H9 (cell line): ENCODE measurements at regions not wholly inside any gene's neighbourhood (a gene's known extent, or its start where the extent isn't known, plus 50 kb on each side); places are given as distances from the start of the nearest gene placed in this dataset.

Experiments used
- DNase-seq: peaks from one replicate; pipeline ENCODE4 v3.0.0-alpha.2; 2017
- H2AFZ ChIP-seq: one replicate; pipeline ENCODE4 v1.6.1; 2013; ENCODE audit warnings: mild to moderate bottlenecking, low read length, control low read depth, moderate library complexity
- H2AK5ac ChIP-seq: 2 replicates; pipeline ENCODE4 v1.6.1; 2013; ENCODE audit warnings: low read length, control low read depth, mixed read lengths; ENCODE audit not compliant: insufficient read length
- H2BK120ac ChIP-seq: one replicate; pipeline ENCODE4 v1.6.1; 2013; ENCODE audit warnings: low read depth, mild to moderate bottlenecking, low read length, control low read depth, inconsistent platforms; ENCODE audit not compliant: poor library complexity, severe bottlenecking
- H2BK12ac ChIP-seq: 2 replicates; pipeline ENCODE4 v1.6.1; 2013; ENCODE audit warnings: low read length, control low read depth, mixed read lengths, low read depth; ENCODE audit not compliant: insufficient read length
- H2BK15ac ChIP-seq: 2 replicates; pipeline ENCODE4 v1.6.1; 2013; ENCODE audit warnings: low read depth, low read length, control low read depth
- H2BK20ac ChIP-seq: one replicate; pipeline ENCODE4 v1.6.1; 2013; ENCODE audit warnings: low read depth, mild to moderate bottlenecking, low read length, control low read depth, inconsistent platforms; ENCODE audit not compliant: poor library complexity, severe bottlenecking
- H2BK5ac ChIP-seq: 2 replicates; pipeline ENCODE4 v1.6.1; 2013; ENCODE audit warnings: low read length, control low read depth, mixed read lengths; ENCODE audit not compliant: insufficient read length
- H3K14ac ChIP-seq: 2 replicates; pipeline ENCODE4 v1.6.1; 2013; ENCODE audit warnings: low read length, control low read depth; ENCODE audit not compliant: insufficient read depth
- H3K18ac ChIP-seq: 2 replicates; pipeline ENCODE4 v1.6.1; 2013; ENCODE audit warnings: low read depth, mild to moderate bottlenecking, mixed read lengths, low read length, control low read depth; ENCODE audit not compliant: insufficient read length
- H3K23ac ChIP-seq: 2 replicates; pipeline ENCODE4 v1.6.1; 2013; ENCODE audit warnings: low read length, control low read depth, mixed read lengths, low read depth; ENCODE audit not compliant: insufficient read length
- H3K23me2 ChIP-seq: 2 replicates; pipeline ENCODE4 v1.6.1; 2013; ENCODE audit warnings: low read depth, mild to moderate bottlenecking, mixed read lengths, low read length, control low read depth; ENCODE audit not compliant: insufficient read length, poor library complexity, severe bottlenecking
- H3K27ac ChIP-seq: 2 replicates; pipeline ENCODE4 v1.5.1; 2013; ENCODE audit warnings: low read length, control low read depth, mixed read lengths, low read depth; ENCODE audit not compliant: insufficient read length
- H3K27me3 ChIP-seq: 2 replicates; pipeline ENCODE4 v1.6.1; 2013; ENCODE audit warnings: low read length, control low read depth, inconsistent platforms; ENCODE audit not compliant: insufficient read depth
- H3K4ac ChIP-seq: 2 replicates; pipeline ENCODE4 v1.6.1; 2013; ENCODE audit warnings: low read depth, mild to moderate bottlenecking, control low read depth, inconsistent platforms, low read length, moderate library complexity
- H3K4me1 ChIP-seq: 2 replicates; pipeline ENCODE4 v1.6.1; 2013; ENCODE audit warnings: low read length, control low read depth, inconsistent platforms; ENCODE audit not compliant: insufficient read depth
- H3K4me2 ChIP-seq: 2 replicates; pipeline ENCODE4 v1.6.1; 2013; ENCODE audit warnings: low read length, control low read depth, mixed read lengths; ENCODE audit not compliant: insufficient read length, insufficient read depth
- H3K56ac ChIP-seq: 2 replicates; pipeline ENCODE4 v1.6.1; 2013; ENCODE audit warnings: low read depth, mild to moderate bottlenecking, mixed read lengths, low read length, control low read depth; ENCODE audit not compliant: insufficient read length
- H3K79me1 ChIP-seq: 2 replicates; pipeline ENCODE4 v1.6.1; 2013; ENCODE audit warnings: low read depth, mild to moderate bottlenecking, moderate library complexity, low read length, control low read depth, inconsistent platforms; ENCODE audit not compliant: insufficient read depth, poor library complexity, severe bottlenecking
- H3K79me2 ChIP-seq: 2 replicates; pipeline ENCODE4 v1.6.1; 2013; ENCODE audit warnings: low read length, control low read depth, inconsistent platforms; ENCODE audit not compliant: insufficient read depth
- H3K9ac ChIP-seq: 2 replicates; pipeline ENCODE4 v1.6.1; 2013; ENCODE audit warnings: low read length, control low read depth, mixed read lengths; ENCODE audit not compliant: insufficient read length; ENCODE audit errors: extremely low read depth
- H3K9me3 ChIP-seq: one replicate; pipeline ENCODE4 v1.6.1; 2013; ENCODE audit warnings: low read depth, low read length, inconsistent platforms; ENCODE audit not compliant: control insufficient read depth
- H3T11ph ChIP-seq: one replicate; pipeline ENCODE4 v1.6.1; 2013; ENCODE audit warnings: mild to moderate bottlenecking, low read length, control low read depth, inconsistent platforms
- H4K20me1 ChIP-seq: one replicate; pipeline ENCODE4 v1.6.1; 2013; ENCODE audit not compliant: control insufficient read depth, insufficient read length, insufficient read depth
- H4K5ac ChIP-seq: 2 replicates; pipeline ENCODE4 v1.6.1; 2013; ENCODE audit warnings: low read depth, mild to moderate bottlenecking, mixed read lengths, low read length, control low read depth; ENCODE audit not compliant: insufficient read length
- H4K8ac ChIP-seq: replicated peaks from 2 replicates; pipeline ENCODE4 v1.6.1; 2013; ENCODE audit warnings: low read length, control low read depth, mixed read lengths, low read depth; ENCODE audit not compliant: insufficient read length
- H4K91ac ChIP-seq: 2 replicates; pipeline ENCODE4 v1.6.1; 2013; ENCODE audit warnings: low read depth, mild to moderate bottlenecking, moderate library complexity, mixed read lengths, low read length, control low read depth; ENCODE audit not compliant: insufficient read length
- H3K27ac Mint-ChIP-seq, 3 experiments: 2 replicates in 2 of 3; 3 replicates in 1 of 3; pipeline ENCODE4 v1.8.0; 2020 to 2021; ENCODE audit warnings: mixed read lengths in 3 of 3, mild to moderate bottlenecking in 1 of 3, moderate library complexity in 1 of 3
- H3K27me3 Mint-ChIP-seq: 2 replicates; pipeline ENCODE4 v1.8.0; 2021; ENCODE audit warnings: low read depth, mild to moderate bottlenecking, moderate library complexity, mixed read lengths
- H3K36me3 Mint-ChIP-seq, 3 experiments: 2 replicates in 2 of 3; 3 replicates in 1 of 3; pipeline ENCODE4 v1.8.0; 2020 to 2021; ENCODE audit warnings: low read depth in 3 of 3, mixed read lengths in 3 of 3; ENCODE audit not compliant: insufficient read depth in 1 of 3
- H3K4me1 Mint-ChIP-seq, 2 experiments: 2 replicates each; pipeline ENCODE4 v1.8.0; 2020; ENCODE audit warnings: mixed read lengths in 2 of 2
- H3K4me3 Mint-ChIP-seq, 2 experiments: 2 replicates in 1 of 2; 3 replicates in 1 of 2; pipeline ENCODE4 v1.8.0; 2020 to 2021; ENCODE audit warnings: mild to moderate bottlenecking in 2 of 2, mixed read lengths in 2 of 2, moderate library complexity in 1 of 2
- H3K9me3 Mint-ChIP-seq, 2 experiments: 2 replicates in 1 of 2; 3 replicates in 1 of 2; pipeline ENCODE4 v1.8.0; 2020; ENCODE audit warnings: mild to moderate bottlenecking in 2 of 2, mixed read lengths in 2 of 2, moderate library complexity in 1 of 2
- WGBS: extraction: QIAGEN DNeasy Blood & Tissue Kit; methylation state at CpG from one replicate; pipeline ENCODE4 v1.1.7; 2013; ENCODE audit warnings: missing lambda C conversion rate, low lambda C conversion rate, mixed read lengths; ENCODE audit not compliant: insufficient read length; ENCODE audit errors: extremely low coverage; 5-methylcytosine and 5-hydroxymethylcytosine counted together
- TF ChIP-seq, protein P1 (sequence below): fragments of 200-600 bp; sonication (generic); conservative IDR thresholded peaks from 3 replicates; pipeline ENCODE4 v1.8.0; 2021; ENCODE audit warnings: antibody characterized with exemption, mild to moderate bottlenecking

DNA sequence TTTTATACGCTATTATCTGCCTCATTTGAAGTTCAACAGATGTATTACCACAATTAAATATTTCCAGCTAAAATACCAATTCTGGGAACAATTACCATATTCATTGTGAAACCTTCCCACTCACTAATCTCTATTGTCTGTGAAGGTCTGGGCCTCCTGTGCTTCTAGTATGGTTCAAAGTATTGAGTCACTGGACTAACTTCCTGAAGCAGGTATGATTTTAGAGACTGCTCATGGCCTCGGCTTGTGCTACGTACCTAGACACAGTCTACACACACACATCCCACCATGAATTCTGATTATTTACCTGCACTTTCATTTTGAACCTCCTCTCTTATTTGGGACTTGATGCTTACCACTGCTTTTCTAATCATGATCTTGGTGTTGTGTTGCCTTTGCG lies 180.7 kb upstream of the EPHA4 start:
- H2BK20ac ChIP-seq: no peak overlapping the region
- no peak overlapping the region for H3T11ph ChIP-seq
- TF ChIP-seq, protein P1, sequence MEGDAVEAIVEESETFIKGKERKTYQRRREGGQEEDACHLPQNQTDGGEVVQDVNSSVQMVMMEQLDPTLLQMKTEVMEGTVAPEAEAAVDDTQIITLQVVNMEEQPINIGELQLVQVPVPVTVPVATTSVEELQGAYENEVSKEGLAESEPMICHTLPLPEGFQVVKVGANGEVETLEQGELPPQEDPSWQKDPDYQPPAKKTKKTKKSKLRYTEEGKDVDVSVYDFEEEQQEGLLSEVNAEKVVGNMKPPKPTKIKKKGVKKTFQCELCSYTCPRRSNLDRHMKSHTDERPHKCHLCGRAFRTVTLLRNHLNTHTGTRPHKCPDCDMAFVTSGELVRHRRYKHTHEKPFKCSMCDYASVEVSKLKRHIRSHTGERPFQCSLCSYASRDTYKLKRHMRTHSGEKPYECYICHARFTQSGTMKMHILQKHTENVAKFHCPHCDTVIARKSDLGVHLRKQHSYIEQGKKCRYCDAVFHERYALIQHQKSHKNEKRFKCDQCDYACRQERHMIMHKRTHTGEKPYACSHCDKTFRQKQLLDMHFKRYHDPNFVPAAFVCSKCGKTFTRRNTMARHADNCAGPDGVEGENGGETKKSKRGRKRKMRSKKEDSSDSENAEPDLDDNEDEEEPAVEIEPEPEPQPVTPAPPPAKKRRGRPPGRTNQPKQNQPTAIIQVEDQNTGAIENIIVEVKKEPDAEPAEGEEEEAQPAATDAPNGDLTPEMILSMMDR: no peak
- no peaks in the 10 kb centered on the region for H3K9me3 ChIP-seq
- no peaks in the 10 kb centered on the region for H3K79me1 ChIP-seq
- H4K91ac ChIP-seq: no peak overlapping the region
- H3K56ac ChIP-seq: no peak overlapping the region
- no peaks in the 10 kb centered on the region for H3K4me1 ChIP-seq
- no peak overlapping the region for H3K9ac ChIP-seq
- Mint-ChIP-seq H3K36me3 (no peaks in the 10 kb centered on the region), H3K27me3 (no peaks in the 10 kb centered on the region), H3K4me1 (peaks cover 2 to 5% of the 10 kb centered on the region in 2 experiments; a peak in 2 of 4 replicates), H3K9me3 (no peaks in the 10 kb centered on the region), H3K27ac (no peak overlapping the region), H3K4me3 (no peak overlapping the region)
- WGBS: no CpG with 5 or more reads among the region's 4 CpGs
- no peak overlapping the region for H2BK5ac ChIP-seq
- no peaks in the 10 kb centered on the region for H3K79me2 ChIP-seq
- H2AFZ ChIP-seq: no peak overlapping the region
- no peaks in the 10 kb centered on the region for H3K23me2 ChIP-seq
- no peaks in the 10 kb centered on the region for H4K20me1 ChIP-seq
- H2AK5ac ChIP-seq: no peak overlapping the region
- H2BK15ac ChIP-seq: no peak overlapping the region
- no peak overlapping the region for H4K5ac ChIP-seq
- DNase-seq: no peak
- H3K14ac ChIP-seq: no peak overlapping the region
- no peak overlapping the region for H3K4me2 ChIP-seq
- no peak overlapping the region for H3K23ac ChIP-seq
- H3K27me3 ChIP-seq: no peaks in the 10 kb centered on the region
- H3K4ac ChIP-seq: no peak overlapping the region
- H3K27ac ChIP-seq: no peak overlapping the region
- no peak overlapping the region for H2BK12ac ChIP-seq
- no peak overlapping the region for H2BK120ac ChIP-seq
- no peak overlapping the region for H3K18ac ChIP-seq
- H4K8ac ChIP-seq: no peak overlapping the region
